PC-3 (cell line): ENCODE measurements at regions not wholly inside any gene's neighbourhood (a gene's known extent, or its start where the extent isn't known, plus 50 kb on each side); places are given as distances from the start of the nearest gene placed in this dataset.

Experiments
- ATAC-seq: fragments of 200-7000 bp; cut with Tn5 transposase; 2 replicates; pipeline ENCODE4 v1.9.1; 2020; ENCODE audit warnings: mild to moderate bottlenecking, moderate library complexity
- BruUV-seq: library from RNA; stranded (reverse); fragments of 400-500 nt; replicated peaks from 2 replicates; lab custom pipeline; 2021; lab: Mats Ljungman, UMichigan
- CTCF ChIA-PET: fragments of 300-600 bp; sonication (Branson Sonifier 250); formaldehyde crosslinking; loops from one replicate; lab custom pipeline; 2022; ENCODE audit warnings: antibody characterized with exemption; lab: Charles Lee
- POLR2A ChIA-PET: fragments of 300-600 bp; sonication (Branson Sonifier 250); formaldehyde crosslinking; loops from one replicate; lab custom pipeline; 2022; ENCODE audit warnings: antibody characterized with exemption; ENCODE audit not compliant: unreplicated experiment; lab: Charles Lee
- DNase-seq: peaks from one replicate; pipeline ENCODE4 v3.0.0-alpha.2; 2015
- H2AFZ ChIP-seq: fragments of 300-600 bp; sonication (generic); 2 replicates; pipeline ENCODE4 v1.6.0; 2016; ENCODE audit warnings: antibody characterized with exemption, low read length
- H3F3A ChIP-seq: fragments of 300-600 bp; sonication (generic); one replicate; pipeline ENCODE4 v1.6.0; 2017; ENCODE audit warnings: antibody characterized with exemption, low read length, control low read depth, mild to moderate bottlenecking; ENCODE audit not compliant: unreplicated experiment
- H3K27ac ChIP-seq: fragments of 300-600 bp; sonication (generic); 2 replicates; pipeline ENCODE4 v1.5.1; 2016; ENCODE audit warnings: mild to moderate bottlenecking, low read length
- H3K27me3 ChIP-seq: fragments of 300-600 bp; sonication (generic); 2 replicates; pipeline ENCODE4 v1.6.1; 2016; ENCODE audit warnings: low read length, mixed read lengths
- H3K36me3 ChIP-seq: fragments of 300-600 bp; sonication (generic); 2 replicates; pipeline ENCODE4 v1.6.1; 2016; ENCODE audit warnings: low read depth, mixed run types, low read length, mixed read lengths
- H3K4me1 ChIP-seq: fragments of 300-600 bp; sonication (generic); 2 replicates; pipeline ENCODE4 v1.5.1; 2016; ENCODE audit warnings: low read length; ENCODE audit not compliant: insufficient read depth
- H3K4me2 ChIP-seq: fragments of 300-600 bp; sonication (generic); 2 replicates; pipeline ENCODE4 v1.6.0; 2016; ENCODE audit warnings: low read length
- H3K4me3 ChIP-seq: fragments of 300-600 bp; sonication (generic); 2 replicates; pipeline ENCODE4 v1.5.1; 2016; ENCODE audit warnings: mild to moderate bottlenecking, low read length, mixed read lengths
- H3K79me2 ChIP-seq: fragments of 300-600 bp; sonication (generic); 2 replicates; pipeline ENCODE4 v1.6.1; 2017; ENCODE audit warnings: low read length, mixed read lengths
- H3K9ac ChIP-seq: fragments of 300-600 bp; sonication (generic); 2 replicates; pipeline ENCODE4 v1.6.0; 2016; ENCODE audit warnings: mild to moderate bottlenecking, low read length
- H3K9me2 ChIP-seq: fragments of 300-600 bp; sonication (generic); replicated peaks from 2 replicates; pipeline ENCODE4 v1.6.1; 2016; ENCODE audit warnings: mixed run types, low read length, mixed read lengths
- H3K9me3 ChIP-seq: fragments of 300-600 bp; sonication (generic); 2 replicates; pipeline ENCODE4 v1.6.1; 2016; ENCODE audit warnings: low read length, mixed read lengths
- H4K20me1 ChIP-seq: fragments of 300-600 bp; sonication (generic); 2 replicates; pipeline ENCODE4 v1.6.1; 2016; ENCODE audit warnings: low read length, mixed read lengths
- EZH2 ChIP-seq: fragments of 300-600 bp; sonication (generic); IDR thresholded peaks from one replicate; pipeline ENCODE4 v1.6.1; 2017; ENCODE audit warnings: antibody characterized with exemption, mild to moderate bottlenecking, low read length; ENCODE audit not compliant: unreplicated experiment
- EZH2phosphoT487 ChIP-seq: fragments of 300-600 bp; sonication (generic); IDR thresholded peaks from 2 replicates; pipeline ENCODE4 v1.6.1; 2018; ENCODE audit warnings: mild to moderate bottlenecking, antibody characterized with exemption, low read length, borderline replicate concordance
- intact Hi-C: fragments of 100-400 bp; cut with micrococcal nuclease; formaldehyde crosslinking; loops from 2 replicates; pipeline ENCODE4 v1.9.0; 2023
- TF ChIP-seq, protein P1 (sequence below): fragments of 300-600 bp; sonication (generic); conservative IDR thresholded peaks from 2 replicates; pipeline ENCODE4 v1.5.1; 2017; ENCODE audit warnings: antibody characterized with exemption, low read depth, mild to moderate bottlenecking, low read length

- Histone ChIP-seq H3K27ac (no peak overlapping the region), H3K4me2 (no peak overlapping the region), H4K20me1 (no peaks in the 10 kb centered on the region), H3F3A (peaks cover 4% of the 10 kb centered on the region), H2AFZ (no peak overlapping the region), H3K9me3 (no peaks in the 10 kb centered on the region), H3K36me3 (no peaks in the 10 kb centered on the region), H3K9me2 (no peaks in the 10 kb centered on the region), H3K4me3 (no peak overlapping the region), H3K79me2 (no peaks in the 10 kb centered on the region), H3K9ac (no peak overlapping the region), H3K27me3 (no peaks in the 10 kb centered on the region), H3K4me1 (peaks cover 22% of the 10 kb centered on the region)
- no TSS peak for BruUV-seq
- intact Hi-C loops: no loop called here
- ChIA-PET POLR2A (no interaction called here), CTCF (no interaction called here)
- DNase-seq (peak; percentile 18), ATAC-seq (no peak)
- TF ChIP-seq EZH2 (no peak), EZH2phosphoT487 (no peak)
- TF ChIP-seq, protein P1, sequence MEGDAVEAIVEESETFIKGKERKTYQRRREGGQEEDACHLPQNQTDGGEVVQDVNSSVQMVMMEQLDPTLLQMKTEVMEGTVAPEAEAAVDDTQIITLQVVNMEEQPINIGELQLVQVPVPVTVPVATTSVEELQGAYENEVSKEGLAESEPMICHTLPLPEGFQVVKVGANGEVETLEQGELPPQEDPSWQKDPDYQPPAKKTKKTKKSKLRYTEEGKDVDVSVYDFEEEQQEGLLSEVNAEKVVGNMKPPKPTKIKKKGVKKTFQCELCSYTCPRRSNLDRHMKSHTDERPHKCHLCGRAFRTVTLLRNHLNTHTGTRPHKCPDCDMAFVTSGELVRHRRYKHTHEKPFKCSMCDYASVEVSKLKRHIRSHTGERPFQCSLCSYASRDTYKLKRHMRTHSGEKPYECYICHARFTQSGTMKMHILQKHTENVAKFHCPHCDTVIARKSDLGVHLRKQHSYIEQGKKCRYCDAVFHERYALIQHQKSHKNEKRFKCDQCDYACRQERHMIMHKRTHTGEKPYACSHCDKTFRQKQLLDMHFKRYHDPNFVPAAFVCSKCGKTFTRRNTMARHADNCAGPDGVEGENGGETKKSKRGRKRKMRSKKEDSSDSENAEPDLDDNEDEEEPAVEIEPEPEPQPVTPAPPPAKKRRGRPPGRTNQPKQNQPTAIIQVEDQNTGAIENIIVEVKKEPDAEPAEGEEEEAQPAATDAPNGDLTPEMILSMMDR: no peak
Measured at GRCh38 chr5:173767574-173768266, 120.4 kb upstream of the CPEB4 start.

- Histone ChIP-seq H3K36me3 (no peaks in the 10 kb centered on the region), H3K79me2 (no peaks in the 10 kb centered on the region), H4K20me1 (no peaks in the 10 kb centered on the region), H2AFZ (no peak overlapping the region), H3K4me3 (no peak overlapping the region), H3K27me3 (no peaks in the 10 kb centered on the region), H3K9ac (no peak overlapping the region), H3K9me3 (no peaks in the 10 kb centered on the region), H3K9me2 (no peaks in the 10 kb centered on the region), H3K4me1 (peaks cover 22% of the 10 kb centered on the region), H3K27ac (no peak overlapping the region), H3K4me2 (no peak overlapping the region), H3F3A (peaks cover 4% of the 10 kb centered on the region)
- ChIA-PET POLR2A (no interaction called here), CTCF (no interaction called here)
- no TSS peak for BruUV-seq
- ATAC-seq: no peak
- no peak for DNase-seq
- TF ChIP-seq EZH2 (no peak), EZH2phosphoT487 (no peak)
- TF ChIP-seq, protein P1: no peak
- intact Hi-C loops: no loop called here
Measured at GRCh38 chr5:173768267-173768806, 119.8 kb upstream of the CPEB4 start.

GRCh38 chr5:173768891-173769290 is 119.3 kb upstream of the CPEB4 start:
- TF ChIP-seq, protein P1: no peak
- TF ChIP-seq EZH2 (no peak), EZH2phosphoT487 (no peak)
- Histone ChIP-seq H3K9me2 (no peaks in the 10 kb centered on the region), H3K9ac (no peak overlapping the region), H3K36me3 (no peaks in the 10 kb centered on the region), H3K79me2 (no peaks in the 10 kb centered on the region), H3K9me3 (no peaks in the 10 kb centered on the region), H4K20me1 (no peaks in the 10 kb centered on the region), H3K27ac (no peak overlapping the region), H3K4me1 (peaks cover 19% of the 10 kb centered on the region), H3K4me3 (no peak overlapping the region), H3K27me3 (no peaks in the 10 kb centered on the region), H3K4me2 (no peak overlapping the region), H3F3A (peaks cover 4% of the 10 kb centered on the region), H2AFZ (no peak overlapping the region)
- BruUV-seq: no TSS peak
- no peak for DNase-seq
- CTCF ChIA-PET: no interaction called here
- ATAC-seq: no peak
- POLR2A ChIA-PET: no interaction called here
- intact Hi-C loops: no loop called here
